HG03280 (cell line): ENCODE measurements at regions not wholly inside any gene's neighbourhood (a gene's known extent, or its start where the extent isn't known, plus 50 kb on each side); places are given as distances from the start of the nearest gene placed in this dataset.

Source experiments
- ATAC-seq: cut with Tn5 transposase; IDR thresholded peaks from one replicate; pipeline ENCODE4 v1.9.1; 2021; ENCODE audit warnings: mild to moderate bottlenecking, moderate library complexity; ENCODE audit not compliant: unreplicated experiment

DNA sequence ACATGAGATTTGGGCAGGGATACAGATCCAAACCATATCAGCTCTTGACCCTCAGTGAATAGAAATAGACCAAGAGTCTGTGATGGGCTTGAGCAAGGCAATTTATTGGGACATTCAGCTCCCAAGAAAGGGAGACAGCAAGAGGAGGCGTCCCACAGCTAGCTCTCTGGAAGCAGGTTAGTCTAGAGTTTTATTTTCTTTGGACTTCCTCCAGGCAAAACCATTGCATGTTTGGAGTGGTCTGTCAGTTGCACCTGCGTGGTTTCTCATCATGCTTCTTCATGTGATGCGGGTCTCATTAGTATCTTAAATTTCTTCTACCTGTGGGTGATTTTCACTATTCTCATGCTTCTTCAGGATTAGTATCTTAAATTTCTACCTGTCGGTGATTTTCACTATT, 1530.6 kb downstream of the PLA2G4A start:
- ATAC-seq: no peak

DNA sequence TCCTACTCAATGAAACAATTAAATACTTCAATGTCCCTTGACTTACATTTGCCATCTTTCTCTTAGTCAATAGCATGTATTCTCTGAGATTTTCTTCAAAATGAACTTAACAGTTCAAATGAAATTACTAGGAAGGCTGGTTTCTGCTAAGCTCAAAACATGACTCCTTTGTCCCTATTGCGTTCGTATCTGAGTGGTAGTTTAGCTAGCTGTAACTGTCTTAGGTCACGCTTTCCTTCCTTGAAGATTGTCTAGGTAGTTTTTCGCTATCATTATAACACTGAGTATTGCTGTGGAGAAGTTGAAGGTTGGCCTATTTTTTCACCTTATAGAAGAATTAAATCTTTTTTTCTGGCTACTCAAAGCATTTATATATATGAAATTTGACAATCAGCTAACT, 1535.2 kb downstream of the PLA2G4A start:
- no peak for ATAC-seq

DNA sequence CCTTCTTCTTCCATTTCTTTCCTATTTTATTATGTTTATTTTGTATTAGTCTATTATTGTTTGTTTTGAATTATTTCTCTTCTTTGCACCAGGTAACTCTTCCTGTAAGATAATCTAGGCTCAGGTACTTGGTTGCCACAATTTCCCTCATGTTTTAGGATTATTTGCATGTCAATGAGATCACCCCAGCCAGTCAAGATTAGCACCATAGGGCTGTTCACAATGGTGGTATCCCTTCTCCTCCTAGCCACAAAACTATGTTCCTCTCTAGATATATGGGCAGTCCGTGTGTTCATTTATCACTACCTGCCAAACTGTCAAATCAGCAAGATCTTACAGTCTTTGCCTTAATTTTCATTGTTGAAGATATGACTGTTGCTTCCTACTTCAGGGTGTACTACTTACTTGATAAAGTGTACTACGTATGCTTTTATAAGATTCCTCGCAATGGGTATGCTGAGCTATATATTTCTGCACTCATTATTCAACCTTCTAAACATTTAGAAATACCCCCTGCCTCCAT, 1536.2 kb downstream of the PLA2G4A start:
- ATAC-seq: no peak

DNA sequence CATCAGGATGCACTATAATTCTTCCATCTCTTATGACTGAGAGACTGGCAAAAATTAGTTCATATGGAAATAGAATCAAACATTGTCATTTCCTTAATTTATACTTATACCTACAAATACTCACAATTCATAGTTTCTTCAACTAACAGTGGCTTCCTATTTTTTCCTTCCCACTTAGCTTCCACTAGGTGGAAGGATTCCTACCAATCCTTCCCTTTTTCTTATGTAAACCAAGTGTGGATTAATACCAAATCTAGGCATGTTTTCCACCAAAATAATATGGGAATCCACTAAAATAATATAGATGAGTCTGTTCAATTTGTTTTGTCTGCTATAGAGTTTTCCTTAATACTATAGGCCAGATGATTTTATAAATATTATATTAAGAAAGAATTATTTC, 1537.1 kb downstream of the PLA2G4A start:
- ATAC-seq: no peak

DNA sequence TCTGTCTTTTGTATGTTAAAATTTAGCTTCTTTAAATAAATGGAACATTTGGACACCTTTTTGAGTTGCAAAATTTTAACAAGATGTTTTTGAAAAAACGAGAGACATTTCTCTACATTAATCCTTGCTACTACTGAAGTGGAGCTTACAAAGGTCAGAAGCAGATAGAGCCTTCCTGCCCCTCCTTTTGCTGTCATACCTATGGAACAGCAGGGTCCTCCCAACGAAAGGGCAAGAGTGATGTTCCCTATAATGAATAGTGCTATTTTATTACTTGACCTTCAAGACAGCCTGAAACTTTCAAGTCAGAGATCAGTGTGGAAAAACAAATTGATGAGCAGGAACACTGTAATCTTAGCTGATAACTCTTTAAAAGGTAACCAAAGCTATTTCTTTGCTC, 1538.9 kb downstream of the PLA2G4A start:
- ATAC-seq: no peak

DNA sequence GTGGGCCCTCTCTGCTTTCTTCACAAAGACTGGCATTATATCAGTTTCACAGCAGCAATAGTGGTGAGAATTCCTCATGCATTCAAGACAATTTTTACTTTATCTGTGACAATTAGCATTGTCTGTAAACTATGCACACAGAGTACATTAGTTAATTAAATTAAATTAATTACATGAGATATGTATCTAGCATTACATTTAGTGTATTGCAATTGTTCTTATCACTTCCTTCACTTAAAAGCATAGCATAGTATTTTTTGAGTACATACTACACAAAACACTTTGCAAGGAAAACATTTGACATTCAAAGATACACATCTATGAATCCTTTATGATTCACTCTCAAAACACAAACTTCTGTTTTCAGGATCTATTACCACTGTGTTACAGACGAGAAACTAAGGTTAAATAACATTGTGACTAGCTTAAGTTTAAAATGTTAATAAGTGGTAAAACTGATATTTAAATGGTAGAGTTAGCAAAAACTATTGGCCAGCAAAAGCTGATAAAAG, 1542.6 kb downstream of the PLA2G4A start:
- ATAC-seq: no peak

DNA sequence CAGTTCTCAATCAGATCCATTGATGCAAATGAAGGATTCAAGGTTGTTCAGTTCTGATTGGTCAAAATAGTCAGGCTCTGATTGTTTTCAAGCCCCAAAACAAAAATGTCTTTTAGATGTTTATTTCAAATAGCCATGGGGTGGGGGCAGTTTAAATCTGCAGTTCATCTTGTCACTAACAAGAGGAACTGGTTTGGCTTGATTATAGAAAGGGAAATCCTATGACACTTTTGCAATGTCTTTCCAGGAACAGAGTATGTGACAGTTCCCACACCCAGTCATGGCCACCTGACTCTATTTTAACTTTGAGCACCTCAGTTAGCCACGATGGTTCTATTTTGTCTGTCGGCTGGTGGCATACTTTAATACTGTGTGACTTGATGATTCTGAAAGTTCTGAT, 1544.1 kb downstream of the PLA2G4A start:
- ATAC-seq: no peak

DNA sequence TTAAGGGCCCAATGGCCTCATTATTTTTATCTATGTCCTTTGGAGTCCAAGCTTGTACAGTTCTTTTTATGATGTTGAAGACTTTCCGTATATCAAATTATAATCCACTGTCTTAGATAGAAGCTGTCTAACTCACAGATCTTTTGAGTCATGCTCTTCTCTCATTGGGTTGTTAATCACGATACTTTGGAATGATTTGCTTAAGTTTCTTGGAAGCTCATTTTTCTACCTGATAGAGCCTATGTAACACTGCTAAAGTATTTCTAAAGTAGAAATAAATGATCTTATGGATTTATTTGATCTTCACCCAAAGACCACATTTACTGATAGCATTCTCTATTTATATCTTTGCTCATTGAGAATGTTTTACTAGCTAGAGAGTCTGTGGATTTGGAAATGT, 1554.1 kb downstream of the PLA2G4A start:
- no peak for ATAC-seq

DNA sequence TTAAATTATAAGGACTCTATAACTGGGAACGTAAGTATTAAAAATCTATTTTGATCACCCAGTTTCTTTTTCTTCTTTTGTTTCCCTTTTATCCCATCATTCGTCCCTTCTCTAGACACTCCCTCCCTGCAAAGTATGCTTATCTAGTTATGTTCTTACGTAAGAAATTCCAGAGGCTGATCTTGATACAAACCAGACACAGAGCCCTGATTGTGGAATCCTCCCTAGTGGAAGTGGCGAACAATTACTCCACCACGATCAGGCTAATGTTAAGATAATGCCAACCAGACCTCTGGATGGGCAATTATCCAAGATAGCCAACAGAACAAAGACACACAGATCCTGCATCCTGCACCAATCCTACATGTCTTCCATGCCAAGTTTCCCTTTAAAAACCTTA, 1557.4 kb downstream of the PLA2G4A start:
- no peak for ATAC-seq

DNA sequence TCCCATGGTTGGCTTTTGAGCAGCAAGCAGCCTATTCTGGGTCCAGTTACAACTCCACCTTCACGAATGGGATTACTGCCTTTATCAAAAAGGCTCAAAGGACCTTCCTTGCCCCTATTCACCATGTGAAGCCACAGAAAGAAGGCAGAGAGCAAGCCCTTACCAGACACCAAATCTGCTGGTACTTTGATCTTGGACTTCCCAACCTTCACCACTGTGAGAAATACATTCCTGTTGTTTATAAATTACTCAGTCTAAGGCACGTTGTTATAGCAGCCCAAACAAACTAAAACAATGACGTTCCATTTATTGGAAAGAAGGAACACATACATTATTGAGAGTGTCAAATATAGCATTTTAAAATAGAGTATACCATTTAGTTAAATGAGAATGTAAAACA, 1557.9 kb downstream of the PLA2G4A start:
- no peak for ATAC-seq

DNA sequence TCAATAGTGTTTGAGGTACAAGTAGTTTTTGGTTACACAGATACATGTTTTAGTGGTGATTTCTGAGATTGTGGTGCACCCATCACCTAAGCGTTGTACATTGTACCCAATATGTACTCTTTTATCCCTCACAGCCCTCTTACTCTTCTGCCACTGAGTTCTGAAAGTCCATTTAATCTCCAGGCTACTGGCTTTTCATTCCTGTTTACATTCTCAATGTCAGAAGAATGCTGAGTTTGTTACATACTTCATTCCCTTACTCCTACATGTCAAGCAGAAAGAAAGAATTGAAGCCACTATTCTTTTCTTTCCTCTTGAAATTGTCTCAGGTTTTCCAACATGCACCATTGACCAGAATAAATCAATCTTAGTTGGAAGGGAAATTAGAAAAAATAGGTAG, 1565.9 kb downstream of the PLA2G4A start:
- ATAC-seq: no peak

DNA sequence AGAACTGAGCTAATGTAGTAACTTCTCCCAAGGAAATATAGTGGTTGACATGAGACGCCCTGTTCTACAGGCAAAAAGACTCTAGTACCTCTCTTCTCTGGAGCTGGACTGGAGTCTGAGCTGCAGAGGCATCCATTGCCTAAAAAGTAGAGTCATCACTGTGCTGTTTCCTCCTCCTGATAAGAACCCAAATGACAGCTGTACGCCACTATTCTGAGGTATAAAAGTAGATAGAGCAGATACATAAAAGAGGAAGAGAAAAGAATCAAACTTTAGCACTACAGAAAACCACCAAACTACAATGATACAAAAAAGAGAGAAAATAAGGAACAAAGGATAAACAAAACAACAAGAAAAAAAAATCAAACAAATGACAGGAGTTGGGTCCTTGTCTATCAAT, 1568.8 kb downstream of the PLA2G4A start:
- no peak for ATAC-seq

DNA sequence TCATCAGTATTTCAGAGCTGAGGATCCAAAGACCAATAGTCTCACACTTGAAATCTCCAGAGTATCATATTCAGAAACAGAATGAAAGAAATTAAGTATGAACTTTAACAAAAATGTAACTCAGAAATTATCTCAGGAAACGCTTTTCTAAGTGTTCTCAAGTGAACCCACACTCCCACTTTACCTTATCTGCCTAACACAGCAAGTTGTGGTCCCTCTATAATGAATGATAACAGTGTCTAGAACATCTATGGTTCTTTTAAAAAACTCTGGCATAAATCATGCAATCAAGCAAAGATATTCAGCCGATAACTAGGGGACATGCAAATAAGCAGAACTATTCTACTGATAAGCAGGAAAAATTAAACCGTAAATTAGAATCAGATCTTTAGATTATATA, 1574.2 kb downstream of the PLA2G4A start:
- ATAC-seq: no peak

DNA sequence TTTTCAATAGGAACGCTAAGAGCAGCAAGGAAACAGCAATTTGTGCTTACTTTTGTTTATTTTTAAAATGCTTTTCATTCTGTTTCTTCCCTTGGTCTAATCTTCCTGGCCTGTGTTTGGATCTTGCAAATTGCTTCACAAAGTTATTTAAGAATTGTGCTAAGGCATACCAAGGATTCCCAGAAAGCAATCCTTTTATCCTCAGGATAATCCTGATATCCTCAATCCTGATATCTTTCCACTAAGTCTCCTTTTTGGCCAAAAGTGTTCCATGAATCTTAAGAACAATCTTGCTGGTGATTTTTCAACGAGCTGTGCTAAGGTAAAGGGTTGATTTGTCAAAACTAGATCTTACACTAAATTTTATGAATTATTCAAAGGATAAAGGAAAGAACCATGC, 1577.9 kb downstream of the PLA2G4A start:
- ATAC-seq: no peak

DNA sequence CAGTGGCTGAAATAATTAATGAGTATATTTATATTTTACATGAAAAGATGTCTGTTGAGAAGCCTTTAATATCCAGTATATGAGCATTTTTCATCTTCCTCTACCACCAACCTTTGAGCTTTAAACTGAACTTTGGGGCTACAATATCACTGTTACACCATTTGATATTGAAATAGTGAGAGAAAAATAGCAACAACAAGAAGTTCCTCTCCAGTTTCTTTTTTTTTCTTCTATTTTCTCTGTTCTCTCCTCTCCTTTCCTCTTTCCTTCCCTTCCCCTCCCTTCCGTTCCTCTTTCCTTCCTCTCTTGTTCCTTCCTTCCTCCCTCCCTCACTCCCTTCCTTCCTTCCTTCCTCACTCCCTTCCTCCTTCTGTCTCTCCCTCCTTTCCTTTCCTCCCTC, 1591.4 kb downstream of the PLA2G4A start:
- ATAC-seq: no peak

DNA sequence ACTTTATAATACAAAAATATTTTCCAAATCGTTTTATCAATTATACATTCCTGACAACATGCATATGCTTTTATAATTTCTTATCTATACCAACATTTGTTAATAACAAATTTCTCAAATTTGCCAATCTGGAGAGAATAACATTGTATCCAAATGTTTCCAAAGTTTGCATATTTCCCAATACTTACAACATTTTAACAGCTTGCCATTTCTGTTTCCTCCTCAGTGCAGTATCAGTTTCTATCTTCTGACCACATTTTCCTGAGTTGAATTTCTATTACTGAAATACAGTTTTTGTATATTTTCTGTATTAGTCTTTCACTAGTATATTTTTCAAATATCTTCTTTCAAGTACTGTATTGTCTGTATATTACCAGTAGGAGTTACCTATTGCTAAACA, 1594.3 kb downstream of the PLA2G4A start:
- ATAC-seq: no peak

DNA sequence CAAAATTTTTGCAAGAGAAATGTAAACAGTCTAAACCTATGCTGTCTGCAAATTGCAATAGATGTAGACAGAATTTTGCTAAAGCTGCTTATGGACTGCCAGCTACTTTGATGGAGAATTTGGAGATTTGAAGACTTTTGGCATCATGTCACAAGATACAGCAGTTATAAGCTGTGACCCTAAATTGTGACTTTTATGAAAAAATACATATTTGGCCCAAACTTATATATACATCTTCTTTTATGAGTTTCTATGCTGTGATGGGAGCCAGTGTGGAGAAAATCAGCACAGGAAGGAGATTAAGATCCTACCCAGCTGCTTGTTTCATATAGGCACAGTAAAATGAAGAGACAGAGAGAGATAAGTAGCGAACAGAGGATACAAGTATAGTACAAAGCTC, 1595.4 kb downstream of the PLA2G4A start:
- ATAC-seq: no peak

DNA sequence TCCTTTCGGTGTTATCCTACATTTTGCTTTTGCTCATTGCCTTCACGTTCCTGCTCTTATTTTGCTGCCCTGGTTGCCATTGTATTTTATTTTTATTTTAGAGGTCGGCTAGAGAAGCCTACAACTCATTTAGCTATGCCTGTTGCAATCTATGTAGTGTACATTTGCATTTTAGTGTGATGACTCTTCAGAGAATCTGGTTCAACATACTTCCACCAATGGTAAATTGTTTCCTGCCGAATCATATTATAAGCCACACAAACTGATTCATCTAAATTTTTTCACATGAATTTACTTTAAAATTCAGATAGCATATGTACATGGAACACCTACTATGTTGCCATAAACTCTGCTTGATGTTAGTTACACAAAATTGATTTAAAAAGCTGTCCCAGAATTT, 1596.9 kb downstream of the PLA2G4A start:
- ATAC-seq: no peak

DNA sequence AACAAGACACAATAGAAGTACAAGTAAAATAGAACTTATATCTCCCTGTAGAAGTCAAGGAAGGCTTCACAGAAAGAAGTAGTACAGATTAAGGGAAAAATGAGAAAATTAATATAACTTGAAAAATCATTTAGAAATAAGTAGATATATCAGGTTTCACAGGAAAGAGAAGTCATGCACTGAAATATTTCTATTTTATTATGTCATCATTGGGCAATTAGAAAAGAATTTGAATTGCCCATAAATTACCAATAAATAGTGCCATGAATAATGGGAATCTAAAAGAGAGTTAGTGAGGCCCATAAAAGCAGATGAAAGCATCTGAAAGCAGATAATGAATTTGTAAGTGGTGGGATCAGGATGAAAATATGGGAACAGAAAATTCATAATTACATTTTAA, 1597.8 kb downstream of the PLA2G4A start:
- ATAC-seq: no peak

DNA sequence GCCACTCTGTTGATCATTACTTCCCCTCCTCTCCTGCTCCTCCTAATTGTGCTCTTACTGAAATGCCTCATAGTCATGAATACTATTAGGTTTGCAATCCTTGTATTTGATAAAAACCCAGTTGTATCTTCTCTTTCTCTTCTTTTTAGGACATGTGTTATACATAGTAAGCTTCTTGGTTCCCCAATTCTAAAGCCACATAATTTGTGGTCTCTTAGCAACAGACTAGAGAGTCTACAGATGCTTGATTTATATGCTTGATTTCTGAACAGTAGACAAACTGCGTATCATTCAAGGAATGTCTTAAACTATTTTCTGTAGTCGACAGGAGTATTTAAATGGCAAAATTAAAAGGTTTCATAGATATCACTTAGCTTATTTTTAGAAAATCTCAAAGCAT, 1598.9 kb downstream of the PLA2G4A start:
- no peak for ATAC-seq

DNA sequence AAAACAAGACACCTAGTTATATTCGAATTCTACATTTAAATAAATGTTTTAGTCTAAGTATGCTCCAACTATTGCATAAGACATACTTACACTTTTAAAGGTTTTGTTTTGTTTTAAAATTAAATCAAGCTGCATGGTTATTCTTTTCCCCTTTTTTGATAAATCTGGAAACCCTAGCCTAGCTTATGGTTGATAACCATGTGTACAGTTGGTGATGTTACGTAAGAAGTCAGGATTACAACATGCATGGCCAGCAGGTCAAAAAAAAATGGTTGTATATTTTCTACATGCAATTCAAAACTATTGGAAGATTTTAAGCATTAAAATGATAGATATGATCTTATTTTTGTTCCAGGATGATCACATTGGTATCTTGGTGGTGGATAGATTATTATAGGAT, 1600.6 kb downstream of the PLA2G4A start:
- no peak for ATAC-seq

DNA sequence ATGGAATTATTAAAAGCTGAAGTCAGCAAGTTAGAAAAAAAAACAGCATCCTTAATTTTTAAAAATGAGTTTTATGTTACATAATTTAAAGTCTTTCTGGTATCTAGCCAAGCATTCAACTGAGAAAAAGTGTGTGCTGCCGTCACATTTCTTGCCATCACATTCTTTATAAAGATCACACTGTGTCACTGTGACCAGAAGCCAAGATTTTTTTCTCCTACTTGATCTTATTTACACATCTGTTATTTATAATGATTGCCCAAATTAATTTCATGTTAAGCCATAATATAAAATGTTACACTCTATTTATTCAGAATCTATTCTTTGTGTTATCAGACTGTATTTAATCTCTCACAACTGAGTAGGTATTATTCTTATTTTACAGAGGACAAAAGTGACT, 1603.7 kb downstream of the PLA2G4A start:
- no peak for ATAC-seq

DNA sequence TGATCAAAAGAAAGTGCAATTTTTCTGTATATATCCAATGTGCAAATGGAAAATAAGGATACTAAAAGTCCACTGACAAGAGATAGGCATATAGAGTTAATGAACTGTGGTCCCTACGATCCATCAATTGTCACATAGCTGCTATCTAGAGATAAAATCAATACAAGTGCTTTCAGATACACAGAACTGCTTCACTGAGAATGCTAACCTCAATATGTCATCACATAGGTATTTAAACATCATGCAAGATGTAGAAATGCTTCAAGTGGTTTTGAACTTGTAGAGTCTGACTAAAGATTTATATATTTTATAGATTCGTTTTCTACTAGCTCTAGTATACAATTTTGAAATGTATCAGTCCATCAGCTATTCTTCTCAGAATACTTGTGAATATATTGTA, 1604.7 kb downstream of the PLA2G4A start:
- ATAC-seq: no peak

DNA sequence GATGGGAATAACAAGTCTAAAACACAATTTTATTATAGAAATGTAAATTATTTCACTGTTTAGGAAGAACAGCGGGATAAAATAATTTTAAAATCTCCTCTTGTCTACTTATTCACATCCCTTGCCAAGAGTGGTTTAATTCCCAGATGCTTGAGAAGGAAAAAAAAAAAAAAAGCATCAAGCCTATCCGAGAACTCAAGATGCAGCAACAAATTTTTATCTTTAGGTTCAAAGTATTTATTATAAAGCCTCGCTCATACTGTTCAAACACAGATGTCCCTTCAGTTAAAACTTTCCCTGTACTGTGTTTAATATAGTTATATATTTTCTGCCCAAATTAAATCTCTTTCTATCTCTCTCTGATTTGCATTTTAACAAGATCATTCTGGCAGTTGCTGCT, 1615.8 kb downstream of the PLA2G4A start:
- ATAC-seq: no peak
